ENCODE measurements at regions not wholly inside any gene's neighbourhood (a gene's known extent, or its start where the extent isn't known, plus 50 kb on each side); places are given as distances from the start of the nearest gene placed in this dataset.

DNA sequence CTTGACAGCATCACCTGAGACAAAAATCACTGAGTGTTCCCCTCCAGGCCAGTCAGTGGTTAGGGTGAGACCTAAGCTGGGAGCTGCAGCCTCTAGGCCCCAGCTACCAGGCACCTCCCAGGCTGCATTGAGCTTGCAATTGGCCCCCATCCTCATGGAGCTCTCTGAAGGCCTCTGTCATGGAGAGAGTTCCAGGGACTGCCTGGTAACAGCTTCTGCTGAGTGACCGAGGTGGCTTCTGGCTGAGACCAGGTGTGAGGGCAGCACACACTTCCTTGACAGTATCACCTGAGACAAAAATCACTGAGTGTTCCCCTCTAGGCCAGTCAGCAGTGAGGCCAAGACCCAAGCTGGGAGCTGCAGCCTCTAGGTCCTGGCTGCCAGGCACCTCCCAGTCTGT is 283.0 kb downstream of the SMOC2 start:
- Histone ChIP-seq H3K27ac (ENCODE audit: low read depth in 2 of 2, low read length in 1 of 2) (no peak overlapping the region), H4K20me1 (ENCODE audit: insufficient read depth) (no peaks in the 10 kb centered on the region), H3K9me3 (no peaks in the 10 kb centered on the region), H3K36me3 (replicated peaks in 1 of 2; ENCODE audit: control insufficient read depth in 1 of 2, insufficient read depth in 2 of 2, low read length in 1 of 2) (no peaks in the 10 kb centered on the region), H3K4me1 (ENCODE audit: control insufficient read depth in 1 of 2, insufficient read depth in 2 of 2, low read depth in 1 of 2, low read length in 1 of 2) (no peaks in the 10 kb centered on the region; a peak in 1 of 4 replicates), H3K27me3 (ENCODE audit: insufficient read depth) (no peaks in the 10 kb centered on the region), H2AFZ (ENCODE audit: low read depth) (no peak overlapping the region), H3F3A (replicated peaks; ENCODE audit: insufficient read depth) (no peaks in the 10 kb centered on the region), H3K9ac (no peak overlapping the region), H3K79me2 (ENCODE audit: insufficient read depth) (no peaks in the 10 kb centered on the region), H3K9me2 (no peaks in the 10 kb centered on the region), H3K4me3 (ENCODE audit: low read depth in 2 of 2, low read length in 1 of 2) (no peak overlapping the region), H3K4me2 (no peak overlapping the region)
- no peak for DNase-seq
- TF ChIP-seq FOXJ3 (CRISPR knock-in tag; IDR thresholded peaks at IDR 0.05) (no peak), NRF1 (IDR thresholded peaks at IDR 0.05; ENCODE audit: low read depth, low read length) (no peak)
- WGBS (ENCODE audit: low lambda C conversion rate) = no CpG with 5 or more reads among the region's 1 CpG
- ChIA-PET CTCF (interaction anchor here (1.3 to 3.5 kb wide), 2 partner anchors 13 to 159 kb away, joined by 3 to 15 read pairs; no protein-coding TSS in a partner anchor), POLR2A (no interaction called here)

- 42% methylated on average over 4 of the region's 4 CpGs for WGBS (ENCODE audit: low lambda C conversion rate)
- H3F3A ChIP-seq (replicated peaks; ENCODE audit: insufficient read depth) = no peaks in the 10 kb centered on the region
- CTCF ChIA-PET = no interaction called here
- H3K9me3 ChIP-seq = no peaks in the 10 kb centered on the region
- H3K4me3 ChIP-seq (ENCODE audit: low read depth in 2 of 2, low read length in 1 of 2) = no peak overlapping the region
- TF ChIP-seq GATA2 (CRISPR knock-in tag; IDR thresholded peaks at IDR 0.05) = no peak
- TF ChIP-seq, protein P1, sequence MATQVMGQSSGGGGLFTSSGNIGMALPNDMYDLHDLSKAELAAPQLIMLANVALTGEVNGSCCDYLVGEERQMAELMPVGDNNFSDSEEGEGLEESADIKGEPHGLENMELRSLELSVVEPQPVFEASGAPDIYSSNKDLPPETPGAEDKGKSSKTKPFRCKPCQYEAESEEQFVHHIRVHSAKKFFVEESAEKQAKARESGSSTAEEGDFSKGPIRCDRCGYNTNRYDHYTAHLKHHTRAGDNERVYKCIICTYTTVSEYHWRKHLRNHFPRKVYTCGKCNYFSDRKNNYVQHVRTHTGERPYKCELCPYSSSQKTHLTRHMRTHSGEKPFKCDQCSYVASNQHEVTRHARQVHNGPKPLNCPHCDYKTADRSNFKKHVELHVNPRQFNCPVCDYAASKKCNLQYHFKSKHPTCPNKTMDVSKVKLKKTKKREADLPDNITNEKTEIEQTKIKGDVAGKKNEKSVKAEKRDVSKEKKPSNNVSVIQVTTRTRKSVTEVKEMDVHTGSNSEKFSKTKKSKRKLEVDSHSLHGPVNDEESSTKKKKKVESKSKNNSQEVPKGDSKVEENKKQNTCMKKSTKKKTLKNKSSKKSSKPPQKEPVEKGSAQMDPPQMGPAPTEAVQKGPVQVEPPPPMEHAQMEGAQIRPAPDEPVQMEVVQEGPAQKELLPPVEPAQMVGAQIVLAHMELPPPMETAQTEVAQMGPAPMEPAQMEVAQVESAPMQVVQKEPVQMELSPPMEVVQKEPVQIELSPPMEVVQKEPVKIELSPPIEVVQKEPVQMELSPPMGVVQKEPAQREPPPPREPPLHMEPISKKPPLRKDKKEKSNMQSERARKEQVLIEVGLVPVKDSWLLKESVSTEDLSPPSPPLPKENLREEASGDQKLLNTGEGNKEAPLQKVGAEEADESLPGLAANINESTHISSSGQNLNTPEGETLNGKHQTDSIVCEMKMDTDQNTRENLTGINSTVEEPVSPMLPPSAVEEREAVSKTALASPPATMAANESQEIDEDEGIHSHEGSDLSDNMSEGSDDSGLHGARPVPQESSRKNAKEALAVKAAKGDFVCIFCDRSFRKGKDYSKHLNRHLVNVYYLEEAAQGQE (IDR thresholded peaks at IDR 0.05; ENCODE audit: low read depth, low read length) = no peak
- TF ChIP-seq EP300 (IDR thresholded peaks at IDR 0.05; ENCODE audit: borderline replicate concordance in 1 of 2, low read depth in 1 of 2, low read length in 1 of 2) = no peak
- no peak for TF ChIP-seq YY1 (IDR thresholded peaks at IDR 0.05; ENCODE audit: low read depth)
- no peak for TF ChIP-seq USF2 (IDR thresholded peaks at IDR 0.05; ENCODE audit: borderline replicate concordance, low read depth, low read length)
- no peak for TF ChIP-seq TAF1 (IDR thresholded peaks at IDR 0.05; ENCODE audit: borderline replicate concordance, low read depth, low read length)
- no peak for TF ChIP-seq FOXM1 (IDR thresholded peaks at IDR 0.05; ENCODE audit: low read depth)
- TF ChIP-seq POLR2AphosphoS5 (IDR thresholded peaks at IDR 0.05; ENCODE audit: low read depth, low read length) = no peak
- TF ChIP-seq EZH2phosphoT487 (IDR thresholded peaks at IDR 0.05; ENCODE audit: borderline replicate concordance, low read depth) = no peak
- no peak for TF ChIP-seq MEF2A (IDR thresholded peaks at IDR 0.05; ENCODE audit: borderline replicate concordance, low read depth)
- no peaks in the 10 kb centered on the region for H3K79me2 ChIP-seq (ENCODE audit: insufficient read depth)
- H2AFZ ChIP-seq (ENCODE audit: low read depth) = no peak overlapping the region
- H3K4me1 ChIP-seq (ENCODE audit: control insufficient read depth in 1 of 2, insufficient read depth in 2 of 2, low read depth in 1 of 2, low read length in 1 of 2) = no peaks in the 10 kb centered on the region; a peak in 1 of 4 replicates
- POLR2A ChIA-PET = no interaction called here
- H3K9me2 ChIP-seq = no peaks in the 10 kb centered on the region
- DNase-seq = no peak
- H3K36me3 ChIP-seq (replicated peaks in 1 of 2; ENCODE audit: control insufficient read depth in 1 of 2, insufficient read depth in 2 of 2, low read length in 1 of 2) = no peaks in the 10 kb centered on the region
- H3K9ac ChIP-seq = no peak overlapping the region
- no peak overlapping the region for H3K4me2 ChIP-seq
- no peaks in the 10 kb centered on the region for H4K20me1 ChIP-seq (ENCODE audit: insufficient read depth)
- no peaks in the 10 kb centered on the region for H3K27me3 ChIP-seq (ENCODE audit: insufficient read depth)
- no peak overlapping the region for H3K27ac ChIP-seq (ENCODE audit: low read depth in 2 of 2, low read length in 1 of 2)
These were observed 281.4 kb downstream of the SMOC2 start for GRCh38 chr6:168722397-168722796.
